ENCODE measurements at regions not wholly inside any gene's neighbourhood (a gene's known extent, or its start where the extent isn't known, plus 50 kb on each side); places are given as distances from the start of the nearest gene placed in this dataset.
A peak's percentile ranks its signal among the peaks of the same experiment; 100 is the strongest.

DNA sequence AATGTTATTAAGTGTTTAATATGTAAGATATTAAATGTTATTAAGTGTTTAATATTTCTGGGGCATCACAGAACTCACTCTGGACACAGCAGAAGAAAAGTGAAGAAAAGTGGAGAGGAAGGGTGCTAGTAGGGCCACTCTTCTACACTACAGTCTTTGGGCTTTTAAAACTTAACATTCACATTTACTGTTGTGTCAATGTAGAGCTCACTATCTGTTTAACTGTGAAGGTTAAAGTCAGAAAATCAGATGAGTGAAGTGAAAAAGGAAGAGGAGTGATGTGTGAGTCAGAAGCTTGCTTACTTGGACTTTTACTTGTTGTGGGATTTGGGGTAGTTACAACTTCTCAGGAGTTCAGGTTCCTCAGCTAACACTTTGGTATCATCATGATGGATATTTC lies 145.3 kb upstream of the DNAJC19 start:
- TF ChIP-seq YY1 (IDR thresholded peaks at IDR 0.05; ENCODE audit: insufficient read depth, insufficient read length) (no peak), SUZ12 (IDR thresholded peaks at IDR 0.05; ENCODE audit: extremely low read depth, insufficient read depth, insufficient read length) (no peak), ZNF274 (IDR thresholded peaks at IDR 0.05; ENCODE audit: low read depth, low read length) (no peak)
- no peaks in the 10 kb centered on the region for H3K27me3 ChIP-seq (ENCODE audit: insufficient read depth, insufficient read length)
- no peaks in the 10 kb centered on the region for H3K9me3 ChIP-seq (ENCODE audit: insufficient read depth, low read length)
- no peak overlapping the region for H3K9ac ChIP-seq (ENCODE audit: insufficient read length, low read depth)
- no peaks in the 10 kb centered on the region for H3K4me1 ChIP-seq (ENCODE audit: insufficient read depth, insufficient read length)
- no peak overlapping the region for H3K4me3 ChIP-seq (ENCODE audit: insufficient read length, low read depth)
- no peak for DNase-seq (ENCODE audit: low read depth, low spot score)
- no peaks in the 10 kb centered on the region for H3K36me3 ChIP-seq (ENCODE audit: insufficient read depth, insufficient read length, low read length)

DNA sequence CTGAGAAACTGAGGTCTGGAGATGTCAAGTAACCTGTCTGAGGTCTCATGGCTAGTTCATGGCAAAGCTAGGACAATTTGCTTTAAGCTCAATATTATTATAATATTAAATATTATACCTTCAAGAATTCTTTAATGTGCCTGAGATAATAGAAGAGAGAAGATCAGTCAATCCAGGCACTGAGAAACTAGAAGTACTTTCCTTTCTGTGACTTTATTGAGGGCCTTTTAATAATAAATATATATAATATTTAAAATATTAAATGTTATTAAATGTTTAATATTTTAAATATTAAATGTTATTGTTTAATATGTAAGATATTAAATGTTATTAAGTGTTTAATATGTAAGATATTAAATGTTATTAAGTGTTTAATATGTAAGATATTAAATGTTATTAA lies 144.3 kb upstream of the DNAJC19 start:
- no peaks in the 10 kb centered on the region for H3K9me3 ChIP-seq (ENCODE audit: insufficient read depth, low read length)
- H3K4me3 ChIP-seq (ENCODE audit: insufficient read length, low read depth) = no peak overlapping the region
- H3K4me1 ChIP-seq (ENCODE audit: insufficient read depth, insufficient read length) = no peaks in the 10 kb centered on the region
- no peak for DNase-seq (ENCODE audit: low read depth, low spot score)
- no peak overlapping the region for H3K9ac ChIP-seq (ENCODE audit: insufficient read length, low read depth)
- no peaks in the 10 kb centered on the region for H3K27me3 ChIP-seq (ENCODE audit: insufficient read depth, insufficient read length)
- H3K36me3 ChIP-seq (ENCODE audit: insufficient read depth, insufficient read length, low read length) = no peaks in the 10 kb centered on the region
- TF ChIP-seq ZNF274 (IDR thresholded peaks at IDR 0.05; ENCODE audit: low read depth, low read length) = no peak
- no peak for TF ChIP-seq SUZ12 (IDR thresholded peaks at IDR 0.05; ENCODE audit: extremely low read depth, insufficient read depth, insufficient read length)
- no peak for TF ChIP-seq YY1 (IDR thresholded peaks at IDR 0.05; ENCODE audit: insufficient read depth, insufficient read length)

DNA sequence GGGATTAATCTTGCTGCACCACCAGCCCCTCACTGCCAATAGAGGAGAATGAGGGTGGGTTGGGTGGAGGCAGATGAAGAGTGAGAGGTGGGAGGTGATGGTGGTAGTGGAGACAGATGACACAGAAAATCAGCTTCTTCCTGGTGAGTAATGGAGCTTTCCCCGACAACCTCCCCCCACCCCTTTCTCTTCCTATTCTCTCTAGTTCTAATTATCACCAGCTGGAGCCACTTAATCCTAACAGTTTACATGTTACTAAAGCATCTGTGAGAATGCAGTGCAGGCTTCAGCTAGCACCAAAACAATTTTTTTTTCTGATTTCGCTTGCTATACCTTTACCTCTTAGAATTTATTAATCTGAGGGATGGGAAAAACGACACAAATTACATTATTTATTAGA lies 116.1 kb upstream of the DNAJC19 start:
- no peak for DNase-seq (ENCODE audit: low read depth, low spot score)
- no peaks in the 10 kb centered on the region for H3K4me1 ChIP-seq (ENCODE audit: insufficient read depth, insufficient read length)
- no peaks in the 10 kb centered on the region for H3K27me3 ChIP-seq (ENCODE audit: insufficient read depth, insufficient read length)
- 0 out of 2 replicates have a peak, but pooled peaks cover 4% of the 10 kb centered on the region for H3K9me3 ChIP-seq (ENCODE audit: insufficient read depth, low read length)
- no peak overlapping the region for H3K4me3 ChIP-seq (ENCODE audit: insufficient read length, low read depth)
- no peak overlapping the region for H3K9ac ChIP-seq (ENCODE audit: insufficient read length, low read depth)
- no peak for TF ChIP-seq YY1 (IDR thresholded peaks at IDR 0.05; ENCODE audit: insufficient read depth, insufficient read length)
- TF ChIP-seq ZNF274 (IDR thresholded peaks at IDR 0.05; ENCODE audit: low read depth, low read length) = no peak
- TF ChIP-seq SUZ12 (IDR thresholded peaks at IDR 0.05; ENCODE audit: extremely low read depth, insufficient read depth, insufficient read length) = no peak
- H3K36me3 ChIP-seq (ENCODE audit: insufficient read depth, insufficient read length, low read length) = no peaks in the 10 kb centered on the region

DNA sequence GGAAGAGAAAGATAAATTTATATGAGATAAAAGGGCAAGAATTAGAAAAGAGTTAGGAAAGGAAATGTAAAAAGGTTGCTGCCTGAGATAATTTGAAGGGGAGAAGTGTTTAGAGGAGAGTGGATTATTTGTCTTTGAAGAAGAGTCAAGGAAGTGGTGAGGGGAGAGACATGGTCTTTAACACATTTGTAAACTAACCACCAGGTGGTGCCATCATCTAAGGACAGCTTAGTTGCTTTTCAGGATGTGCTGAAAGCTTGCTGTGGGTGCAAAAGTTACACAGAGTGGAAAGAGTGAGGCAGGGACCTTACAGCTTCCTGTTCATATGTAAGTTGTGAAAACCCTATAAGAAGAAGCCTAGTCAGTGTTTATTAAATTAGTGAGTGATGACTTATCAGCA lies 114.1 kb upstream of the DNAJC19 start:
- Histone ChIP-seq H3K9ac (ENCODE audit: insufficient read length, low read depth) (no peak overlapping the region), H3K4me3 (ENCODE audit: insufficient read length, low read depth) (no peak overlapping the region), H3K9me3 (ENCODE audit: insufficient read depth, low read length) (0 out of 2 replicates have a peak, but pooled peaks cover 4% of the 10 kb centered on the region), H3K27me3 (ENCODE audit: insufficient read depth, insufficient read length) (no peaks in the 10 kb centered on the region), H3K4me1 (ENCODE audit: insufficient read depth, insufficient read length) (no peaks in the 10 kb centered on the region), H3K36me3 (ENCODE audit: insufficient read depth, insufficient read length, low read length) (no peaks in the 10 kb centered on the region)
- DNase-seq (ENCODE audit: low read depth, low spot score) = peak; percentile 70
- TF ChIP-seq SUZ12 (IDR thresholded peaks at IDR 0.05; ENCODE audit: extremely low read depth, insufficient read depth, insufficient read length) = no peak
- no peak for TF ChIP-seq ZNF274 (IDR thresholded peaks at IDR 0.05; ENCODE audit: low read depth, low read length)
- TF ChIP-seq YY1 (IDR thresholded peaks at IDR 0.05; ENCODE audit: insufficient read depth, insufficient read length) = no peak

DNA sequence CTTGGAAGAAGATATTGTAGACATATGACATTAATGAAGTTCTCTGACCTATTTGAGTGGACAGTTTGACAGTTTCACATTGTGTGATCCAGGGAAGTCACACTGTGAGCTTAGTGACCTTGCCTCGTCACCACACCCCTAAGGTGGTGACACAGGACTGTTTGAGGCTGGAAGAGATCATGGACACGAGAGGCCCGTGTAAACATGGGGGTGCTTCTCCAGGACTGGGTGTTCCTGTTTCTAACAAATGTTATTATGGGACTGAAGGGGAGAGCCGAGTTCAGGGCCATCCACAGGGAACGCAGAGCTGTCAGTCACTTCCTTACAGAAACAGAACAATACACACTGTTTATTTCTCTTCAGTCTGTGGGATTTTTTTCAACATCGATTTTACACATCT lies 96.5 kb upstream of the DNAJC19 start:
- no peaks in the 10 kb centered on the region for H3K27me3 ChIP-seq (ENCODE audit: insufficient read depth, insufficient read length)
- H3K36me3 ChIP-seq (ENCODE audit: insufficient read depth, insufficient read length, low read length) = no peaks in the 10 kb centered on the region
- H3K9ac ChIP-seq (ENCODE audit: insufficient read length, low read depth) = no peak overlapping the region
- H3K4me1 ChIP-seq (ENCODE audit: insufficient read depth, insufficient read length) = no peaks in the 10 kb centered on the region
- no peak for DNase-seq (ENCODE audit: low read depth, low spot score)
- no peaks in the 10 kb centered on the region for H3K9me3 ChIP-seq (ENCODE audit: insufficient read depth, low read length)
- TF ChIP-seq ZNF274 (IDR thresholded peaks at IDR 0.05; ENCODE audit: low read depth, low read length) (no peak), SUZ12 (IDR thresholded peaks at IDR 0.05; ENCODE audit: extremely low read depth, insufficient read depth, insufficient read length) (no peak), YY1 (IDR thresholded peaks at IDR 0.05; ENCODE audit: insufficient read depth, insufficient read length) (no peak)
- H3K4me3 ChIP-seq (ENCODE audit: insufficient read length, low read depth) = no peak overlapping the region

DNA sequence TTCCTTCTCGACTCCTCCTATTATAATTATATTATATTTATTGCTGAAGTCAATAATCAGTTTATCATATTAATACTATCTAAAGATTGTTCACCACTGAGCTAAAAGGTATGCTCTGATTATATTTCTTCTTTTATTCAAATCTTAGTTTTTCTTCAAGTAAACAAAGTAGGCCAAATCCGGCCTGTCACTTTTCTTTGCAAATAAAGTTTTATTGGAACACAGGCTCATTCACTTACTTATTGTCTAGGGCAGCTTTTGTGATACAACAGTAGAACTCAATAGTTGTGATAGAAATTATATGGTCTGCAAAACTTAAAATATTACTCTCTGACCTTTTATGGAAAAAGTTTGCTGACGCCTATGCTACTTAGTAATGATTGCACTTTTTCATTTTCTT lies 92.4 kb upstream of the DNAJC19 start:
- Histone ChIP-seq H3K36me3 (ENCODE audit: insufficient read depth, insufficient read length, low read length) (no peaks in the 10 kb centered on the region), H3K4me3 (ENCODE audit: insufficient read length, low read depth) (no peak overlapping the region), H3K9me3 (ENCODE audit: insufficient read depth, low read length) (no peaks in the 10 kb centered on the region), H3K9ac (ENCODE audit: insufficient read length, low read depth) (no peak overlapping the region), H3K4me1 (ENCODE audit: insufficient read depth, insufficient read length) (no peaks in the 10 kb centered on the region), H3K27me3 (ENCODE audit: insufficient read depth, insufficient read length) (no peaks in the 10 kb centered on the region)
- TF ChIP-seq SUZ12 (IDR thresholded peaks at IDR 0.05; ENCODE audit: extremely low read depth, insufficient read depth, insufficient read length) (no peak), YY1 (IDR thresholded peaks at IDR 0.05; ENCODE audit: insufficient read depth, insufficient read length) (no peak), ZNF274 (IDR thresholded peaks at IDR 0.05; ENCODE audit: low read depth, low read length) (no peak)
- DNase-seq (ENCODE audit: low read depth, low spot score) = no peak

DNA sequence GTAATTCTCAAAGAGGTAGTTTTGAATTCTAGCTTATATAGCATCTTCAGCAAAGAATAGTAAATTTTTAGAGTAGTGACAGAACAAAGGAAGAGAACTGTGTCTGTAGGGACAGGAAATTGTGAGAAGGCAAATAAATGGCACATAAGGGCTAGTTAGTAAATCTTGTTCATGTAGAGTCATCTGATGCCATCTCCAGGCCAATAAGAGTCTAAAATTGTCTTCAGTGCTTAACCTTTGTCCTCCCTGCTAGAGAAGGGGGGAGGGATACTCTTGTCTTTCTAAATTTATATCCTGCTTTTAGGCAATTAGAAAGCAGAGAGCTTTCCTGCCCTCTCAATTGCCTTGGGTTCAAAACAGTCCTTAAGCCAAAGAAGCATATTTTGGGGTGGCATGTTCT lies 87.0 kb upstream of the DNAJC19 start:
- Histone ChIP-seq H3K27me3 (ENCODE audit: insufficient read depth, insufficient read length) (no peaks in the 10 kb centered on the region), H3K36me3 (ENCODE audit: insufficient read depth, insufficient read length, low read length) (no peaks in the 10 kb centered on the region), H3K9ac (ENCODE audit: insufficient read length, low read depth) (no peak overlapping the region), H3K4me3 (ENCODE audit: insufficient read length, low read depth) (no peak overlapping the region), H3K4me1 (ENCODE audit: insufficient read depth, insufficient read length) (peaks cover 5% of the 10 kb centered on the region), H3K9me3 (ENCODE audit: insufficient read depth, low read length) (no peaks in the 10 kb centered on the region)
- no peak for DNase-seq (ENCODE audit: low read depth, low spot score)
- TF ChIP-seq SUZ12 (IDR thresholded peaks at IDR 0.05; ENCODE audit: extremely low read depth, insufficient read depth, insufficient read length) (no peak), ZNF274 (IDR thresholded peaks at IDR 0.05; ENCODE audit: low read depth, low read length) (no peak), YY1 (IDR thresholded peaks at IDR 0.05; ENCODE audit: insufficient read depth, insufficient read length) (no peak)

All from NT2/D1 (cell line).